ENCODE measurements at regions not wholly inside any gene's neighbourhood (a gene's known extent, or its start where the extent isn't known, plus 50 kb on each side); places are given as distances from the start of the nearest gene placed in this dataset.

DNA sequence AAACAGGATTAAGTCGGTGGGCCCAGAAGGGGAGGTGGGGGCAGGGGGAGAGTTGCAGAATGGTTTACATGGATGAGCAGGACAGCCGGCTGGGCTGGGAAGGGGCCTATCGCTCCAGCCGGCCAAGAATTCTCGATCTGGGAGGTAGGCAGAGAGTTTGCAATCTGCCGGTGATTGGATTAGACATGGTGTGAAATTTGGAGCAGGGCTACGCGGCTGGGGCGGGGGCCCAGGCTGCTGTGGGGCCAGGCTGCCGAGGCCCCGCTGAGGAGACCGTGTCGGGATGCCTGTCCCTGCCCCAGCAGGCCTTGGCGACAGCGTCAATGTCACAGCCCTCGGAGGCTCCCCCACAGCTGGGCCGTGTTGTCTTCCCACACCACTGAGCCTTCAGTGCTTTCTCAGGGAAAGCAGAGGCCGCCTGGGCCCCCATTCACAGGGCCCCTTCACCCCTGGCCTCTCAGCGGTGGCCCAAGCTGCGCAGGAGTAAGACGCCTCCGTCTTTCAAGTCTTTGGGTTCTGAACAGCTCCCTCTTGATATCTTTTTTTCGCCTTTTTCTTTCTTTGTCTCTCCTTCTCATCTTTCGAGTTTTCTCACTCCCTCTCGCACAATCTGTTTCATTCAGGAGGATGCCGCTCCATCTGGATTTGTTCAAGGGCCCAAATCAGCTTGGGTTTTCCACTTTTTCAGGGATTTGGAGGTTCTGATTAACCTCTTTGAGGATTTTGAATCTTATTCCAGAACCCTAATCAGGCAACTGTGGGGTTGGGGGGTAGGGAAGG, 117.5 kb upstream of the PARP11 start:
- DNase-seq: no peak

DNA sequence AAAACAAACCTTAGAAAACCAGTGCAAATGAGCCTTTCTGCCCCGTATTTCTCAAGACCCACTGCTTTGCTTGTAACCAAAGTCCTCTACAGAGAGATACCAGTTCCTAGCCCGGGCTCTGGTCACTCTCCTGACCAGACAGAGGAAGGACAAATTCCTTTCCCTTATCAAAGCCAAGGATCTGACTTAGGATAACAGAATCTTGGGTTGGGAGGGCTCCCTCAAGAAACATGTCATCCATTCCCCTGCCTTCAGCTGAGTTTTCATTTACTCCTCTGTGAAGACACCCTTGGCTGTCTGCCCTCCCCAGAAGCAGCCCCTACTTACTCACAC, 116.0 kb upstream of the PARP11 start:
- no peak for DNase-seq

DNA sequence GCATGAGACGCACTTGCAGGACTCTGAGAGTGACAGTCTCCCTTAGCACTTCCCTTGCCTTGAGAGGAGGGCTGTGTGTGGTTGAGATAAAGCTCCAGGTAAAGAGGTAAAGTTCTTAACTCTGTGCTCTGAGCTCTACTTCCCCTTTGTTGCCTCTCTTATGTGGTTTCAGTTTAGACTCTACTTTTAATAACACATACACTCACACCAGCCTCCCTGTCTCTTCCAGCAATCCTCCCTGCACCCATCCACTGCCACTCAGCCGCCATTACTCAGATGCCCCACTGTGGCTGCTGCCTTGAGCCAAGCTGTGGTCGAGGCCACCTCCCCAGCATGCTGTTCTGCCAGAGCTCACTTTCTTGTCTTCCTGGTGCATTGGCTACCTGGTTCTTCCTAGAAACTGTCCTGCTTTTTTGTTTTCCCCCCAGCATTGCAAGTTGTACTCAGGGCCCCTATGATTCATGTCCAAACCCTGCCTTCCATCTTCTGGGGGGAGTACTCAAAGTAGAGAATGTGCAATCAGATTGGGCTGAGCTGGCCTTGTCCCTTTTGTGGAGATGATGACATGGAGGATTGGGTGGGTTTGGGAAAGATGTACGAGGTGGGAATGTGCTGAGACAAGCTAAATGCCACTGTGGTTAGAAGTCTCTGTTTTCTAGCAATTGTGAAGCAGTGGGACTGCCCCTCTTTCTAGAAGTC, 115.5 kb upstream of the PARP11 start:
- no peak for DNase-seq

DNA sequence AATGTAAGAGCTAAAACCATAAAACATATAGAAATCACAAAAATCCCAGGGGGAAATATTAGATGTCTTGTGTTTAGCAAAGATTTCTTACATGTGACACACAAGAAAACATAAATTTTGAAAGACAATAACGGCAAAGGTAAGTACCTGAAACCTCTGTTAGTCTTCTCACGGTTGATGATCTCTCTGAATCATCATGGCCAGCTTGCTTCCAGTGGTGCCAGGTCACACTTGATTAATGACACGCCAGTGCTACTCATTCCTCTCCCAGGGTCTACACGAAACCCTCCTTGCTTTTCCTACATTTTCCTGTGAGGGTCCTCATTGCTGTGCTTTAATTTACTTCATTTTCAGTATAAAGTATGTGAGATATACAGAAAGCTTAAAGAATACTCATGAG, 114.4 kb upstream of the PARP11 start:
- no peak for DNase-seq

DNA sequence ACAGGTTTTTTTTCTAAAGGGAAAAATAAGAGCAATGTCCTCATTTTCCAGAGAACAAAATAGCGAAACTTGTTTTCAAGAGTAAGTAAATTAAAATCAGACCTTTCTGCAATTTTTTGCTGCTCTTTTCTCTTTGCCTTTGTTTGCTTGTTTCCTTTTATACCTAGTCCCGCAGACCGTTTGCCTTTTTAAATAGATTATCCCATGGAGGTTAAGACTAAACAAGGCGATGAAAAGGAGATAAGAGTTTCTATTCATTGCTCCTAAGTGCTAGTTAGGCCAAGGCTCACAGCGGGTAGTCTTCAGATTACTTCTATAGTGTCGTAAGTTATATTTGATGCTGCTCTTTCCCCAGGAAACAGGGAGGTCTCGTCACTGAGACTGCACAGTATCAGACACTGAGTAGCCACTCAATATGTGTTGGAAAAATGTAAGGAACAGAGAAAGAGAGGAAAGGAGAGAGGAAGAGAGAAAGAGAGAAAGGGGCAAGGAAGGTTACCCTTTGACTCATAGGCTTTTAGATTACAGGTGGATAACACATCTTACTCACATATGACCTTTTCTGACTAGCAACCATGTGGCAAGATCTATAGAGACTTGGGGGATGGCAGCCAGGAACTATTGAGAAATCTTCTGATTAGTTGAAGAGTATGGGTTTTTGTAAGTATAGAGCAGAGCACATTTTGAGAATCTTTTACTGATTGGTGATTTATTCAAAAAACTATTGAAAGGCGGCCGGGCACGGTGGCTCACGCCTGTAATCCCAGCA, 107.5 kb upstream of the PARP11 start:
- no peak for DNase-seq

DNA sequence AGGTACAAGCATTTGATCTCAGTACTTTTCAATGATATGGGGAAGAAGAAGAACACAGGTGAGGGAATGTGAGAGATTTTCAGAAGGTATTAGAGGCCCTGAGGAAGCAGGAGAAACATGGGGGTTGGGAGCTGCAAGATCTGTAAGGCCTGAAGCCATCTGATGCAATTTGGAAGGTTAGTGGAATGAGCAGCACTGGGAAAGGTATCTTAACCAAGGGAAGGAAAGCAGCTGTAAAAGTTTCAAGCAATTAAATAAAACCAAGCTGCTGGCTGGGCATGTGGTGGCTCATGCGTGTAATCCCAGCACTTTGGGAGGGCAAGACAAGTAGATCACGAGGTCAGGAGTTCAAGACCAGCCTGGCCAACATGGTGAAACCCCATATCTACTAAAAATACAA, 104.4 kb upstream of the PARP11 start:
- DNase-seq: no peak

DNA sequence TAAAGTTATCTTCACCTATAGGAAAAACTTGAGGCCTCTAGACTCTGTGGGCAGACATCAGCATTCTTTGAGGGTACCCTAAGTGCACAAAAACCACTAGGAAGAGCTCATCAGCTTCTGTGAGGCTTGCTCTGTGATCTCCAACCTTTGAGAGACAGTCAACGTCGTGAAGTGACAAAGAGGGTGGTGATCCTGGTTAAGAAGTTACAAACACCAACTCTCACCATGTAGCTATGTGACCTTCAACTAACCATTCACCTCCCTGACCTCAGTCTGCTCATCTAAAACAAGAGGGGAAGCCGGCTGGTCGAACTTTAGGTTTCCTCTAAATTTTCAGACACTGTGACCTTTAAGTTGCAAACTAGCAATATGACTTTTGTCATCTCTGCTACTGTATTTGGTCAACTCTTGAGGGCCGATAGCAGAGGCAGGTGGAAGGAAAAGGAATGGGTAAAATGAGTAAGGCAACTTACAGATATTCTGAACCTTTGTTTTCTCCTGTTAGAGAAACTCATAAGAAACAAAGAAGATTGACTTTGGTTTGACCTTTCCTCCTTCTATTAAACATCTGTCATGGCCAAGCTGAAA, 103.2 kb upstream of the PARP11 start:
- DNase-seq: no peak

DNA sequence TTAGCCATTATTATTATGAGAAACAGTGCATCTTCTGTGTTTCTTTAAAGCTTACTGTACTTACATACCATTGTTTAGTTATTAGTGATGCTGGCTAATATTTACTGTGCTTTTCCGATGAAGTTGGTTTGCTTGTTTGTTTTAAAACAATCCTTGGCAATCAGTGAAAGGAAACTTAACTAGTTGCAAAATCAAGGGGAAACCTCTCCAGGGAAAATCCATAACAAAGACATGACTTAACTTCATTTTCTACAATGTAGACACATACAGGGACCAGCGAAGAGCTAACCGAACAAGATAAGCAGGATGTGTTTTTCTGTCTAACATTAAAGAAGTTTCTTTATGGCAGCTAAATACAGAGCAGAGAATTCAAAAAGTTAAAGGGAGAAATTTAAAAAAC, 102.5 kb upstream of the PARP11 start:
- no peak for DNase-seq

DNA sequence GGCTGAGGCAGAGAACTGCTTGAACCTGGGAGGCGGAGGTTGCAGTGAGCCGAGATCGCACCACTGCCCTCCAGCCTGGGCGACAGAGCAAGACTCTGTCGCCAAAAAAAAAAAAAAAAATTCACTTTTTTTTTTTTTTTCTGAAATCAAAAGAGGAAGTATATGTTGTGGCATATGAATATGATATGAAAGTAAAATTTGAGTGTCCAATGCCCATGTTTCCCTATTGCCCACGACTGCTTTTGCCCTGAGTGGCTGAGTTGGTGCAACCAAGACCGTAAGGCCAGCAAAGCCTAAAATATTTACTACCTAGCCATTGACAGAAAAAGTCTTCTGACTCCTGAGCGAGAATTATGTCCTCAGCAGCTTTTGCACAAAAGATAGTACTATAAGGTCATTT, 101.7 kb upstream of the PARP11 start:
- peak; percentile 26 to 40 for DNase-seq

DNA sequence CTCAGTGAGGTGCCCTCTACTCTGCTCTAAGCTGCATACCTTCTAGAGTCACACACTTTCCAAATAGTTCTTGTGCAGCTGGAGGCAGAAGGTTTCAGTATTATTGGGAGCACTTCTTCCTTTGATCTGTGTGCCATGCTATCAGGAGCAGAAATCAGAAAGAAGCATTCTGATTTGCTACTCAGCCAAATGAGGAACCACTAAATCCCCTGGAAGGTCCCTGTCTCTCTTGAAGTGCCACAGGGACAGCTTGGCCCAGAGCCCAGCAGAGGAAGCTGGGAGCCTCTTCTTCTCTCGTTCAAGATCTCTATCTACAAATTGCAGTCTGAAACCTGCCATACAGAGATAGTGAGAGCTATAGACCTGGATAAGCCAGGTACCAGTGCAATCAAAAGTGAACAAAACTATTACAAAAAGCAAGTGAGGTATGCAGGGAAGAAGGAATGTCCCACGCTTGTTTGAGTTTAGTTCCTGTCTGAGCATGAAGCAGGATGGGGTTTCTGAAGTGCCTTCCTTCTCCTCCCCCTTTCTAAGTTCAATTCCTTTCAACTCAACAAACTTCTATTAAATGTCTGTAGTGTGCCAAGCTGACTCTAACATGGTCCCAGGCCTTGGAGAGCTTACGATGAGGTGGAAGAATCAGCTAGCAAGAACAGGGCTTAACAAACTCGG, 100.9 kb upstream of the PARP11 start:
- peak; percentile 36 to 51 for DNase-seq

DNA sequence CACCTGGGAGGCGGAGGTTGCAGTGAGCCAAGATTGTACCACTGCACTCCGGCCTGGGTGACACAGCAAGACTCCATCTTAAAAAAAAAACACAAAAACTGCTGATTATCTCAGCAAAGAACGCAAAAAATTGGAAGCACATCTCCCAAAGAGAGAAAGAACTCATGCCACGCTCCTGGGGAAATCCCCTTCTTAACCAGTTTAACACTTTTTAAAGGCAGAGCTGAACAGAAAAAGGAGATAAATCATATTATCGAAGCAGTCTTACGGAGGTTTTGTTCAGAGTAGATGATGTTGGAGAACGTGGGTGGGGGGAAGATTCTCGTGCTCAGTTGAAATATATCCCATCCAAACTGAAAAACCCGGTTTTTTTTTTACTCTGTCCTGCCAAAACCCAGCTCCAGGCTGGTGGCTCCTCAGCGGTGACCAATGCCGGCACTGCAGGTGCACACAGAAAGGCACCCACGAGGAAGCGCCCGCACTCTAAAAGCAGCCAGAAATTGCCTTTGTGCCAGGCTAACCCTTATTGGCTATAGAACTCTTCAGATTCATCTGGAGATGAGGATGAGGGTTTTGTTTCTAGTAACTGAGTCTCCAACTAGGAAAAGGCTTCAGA, 100.2 kb upstream of the PARP11 start:
- no peak for DNase-seq

DNA sequence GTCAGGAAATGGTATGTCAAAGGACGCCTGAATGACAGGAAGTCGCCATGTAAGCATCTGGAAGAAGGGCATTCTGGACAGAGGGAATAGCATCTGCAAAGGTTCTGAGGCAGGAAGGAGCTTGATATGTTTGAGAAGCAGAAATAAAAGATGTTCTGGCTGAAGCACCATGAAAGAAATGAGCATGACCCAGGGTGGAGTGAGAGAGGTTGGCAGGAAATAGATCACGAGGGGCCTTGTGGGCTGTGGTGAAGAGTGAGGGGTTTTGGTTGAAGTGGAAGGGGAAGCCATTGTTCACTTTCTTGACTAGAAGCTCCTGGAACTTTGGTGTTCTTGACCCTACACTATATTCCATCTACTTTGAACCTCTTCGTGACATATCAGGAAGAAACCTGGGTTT, 99.4 kb upstream of the PARP11 start:
- DNase-seq: no peak

DNA sequence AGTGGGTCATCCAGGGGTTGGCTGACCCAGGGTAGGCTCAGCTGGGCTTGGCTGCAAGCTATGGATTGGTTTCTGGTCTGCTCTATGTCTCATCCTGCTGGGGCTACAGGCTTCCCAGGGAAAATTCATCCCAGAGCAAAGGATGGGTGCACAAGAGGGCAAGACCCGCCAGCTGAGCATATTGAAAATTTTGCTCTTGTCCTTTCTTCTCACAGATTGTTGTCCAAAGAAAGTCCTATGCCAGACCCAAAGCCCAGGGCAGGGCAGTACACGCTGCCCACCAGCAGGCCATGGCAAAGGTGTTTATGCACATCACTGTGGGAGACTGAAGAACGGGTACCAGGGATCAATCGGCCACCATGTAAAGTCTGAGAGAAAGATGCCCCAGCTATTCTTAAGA, 95.3 kb upstream of the PARP11 start:
- no peak for DNase-seq

DNA sequence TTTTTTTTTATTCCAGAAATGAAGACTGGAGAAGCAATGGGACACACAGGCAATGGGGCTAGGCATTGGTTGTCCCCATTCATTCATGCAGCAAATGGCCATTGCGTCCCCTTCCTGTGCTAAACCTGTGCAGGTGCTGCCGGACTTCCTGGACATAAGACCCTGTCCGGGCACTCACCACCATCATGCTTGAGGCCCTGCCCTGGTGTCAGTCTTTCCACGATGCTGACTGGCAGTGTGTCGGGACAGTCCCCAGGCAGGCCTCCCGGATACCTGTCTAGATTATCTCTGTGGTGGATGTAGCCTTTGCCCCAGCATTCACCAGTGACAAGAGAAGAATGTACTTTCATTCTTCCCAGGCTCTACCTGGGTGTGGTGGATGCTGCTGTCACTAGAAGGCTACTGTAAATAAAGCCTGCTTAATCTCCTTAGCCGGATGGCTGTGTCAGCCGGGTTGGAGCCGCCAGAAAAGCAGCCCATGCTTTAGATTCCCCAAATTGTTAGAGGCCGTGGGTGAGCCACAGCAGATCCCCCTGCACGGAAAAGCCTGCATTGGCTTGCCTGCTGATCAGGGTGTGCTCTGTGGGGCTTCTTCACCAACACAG, 94.5 kb upstream of the PARP11 start:
- DNase-seq: no peak

DNA sequence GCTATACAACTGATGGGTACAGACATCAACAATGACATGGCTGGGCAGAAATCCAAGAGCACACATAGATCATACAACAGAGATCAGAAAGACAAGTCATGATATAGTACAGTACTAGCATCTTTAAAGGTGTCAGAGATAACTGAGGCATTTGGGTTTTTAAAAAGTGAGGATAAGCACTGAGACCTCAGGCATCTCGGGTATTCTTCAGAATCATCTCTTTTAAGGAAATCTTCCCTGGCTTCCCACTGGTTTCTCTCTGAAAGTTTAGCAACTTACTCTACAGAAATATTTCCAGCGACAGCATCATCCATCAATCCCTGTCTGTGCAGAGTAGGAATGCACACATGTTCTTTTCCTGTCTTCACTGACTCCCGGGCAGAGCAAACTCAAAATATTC, 93.2 kb upstream of the PARP11 start:
- DNase-seq: no peak

DNA sequence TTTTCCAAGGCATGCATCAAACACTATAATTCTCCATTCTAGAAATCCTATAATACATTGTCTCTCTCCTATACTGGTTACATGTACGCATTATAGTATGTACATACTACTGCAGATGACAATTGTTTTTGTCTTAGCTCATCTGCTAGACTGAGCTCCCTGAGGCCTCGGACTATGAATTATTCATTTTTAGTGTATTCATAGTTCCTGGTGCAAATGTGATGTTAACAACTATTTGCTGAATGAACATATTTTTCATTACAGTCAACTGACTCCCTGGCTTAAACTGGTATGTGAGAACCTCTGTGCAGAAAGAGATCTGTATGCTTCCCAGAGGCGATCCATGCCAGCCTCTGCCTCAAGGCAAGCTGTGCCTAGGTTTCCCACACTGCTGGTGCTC, 91.8 kb upstream of the PARP11 start:
- no peak for DNase-seq

DNA sequence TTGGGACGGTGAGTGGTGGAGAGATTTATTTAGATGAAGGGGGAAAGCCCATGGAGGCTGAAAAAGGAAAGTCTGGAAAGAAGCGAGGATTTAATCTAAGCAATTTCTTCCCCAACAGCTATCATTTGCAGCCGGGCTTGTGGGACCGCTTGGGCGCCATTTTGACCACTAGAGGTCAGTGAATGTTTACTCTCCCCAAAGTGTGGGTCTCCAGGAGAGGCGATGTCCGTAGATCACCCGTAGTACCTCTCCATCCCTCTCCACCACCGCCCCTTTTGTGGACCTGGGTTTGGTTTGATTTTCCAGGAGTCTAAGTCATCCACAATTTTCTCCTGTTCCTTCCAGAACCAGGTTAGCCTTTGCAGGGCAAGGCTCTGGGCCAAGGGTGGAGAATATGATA, 91.2 kb upstream of the PARP11 start:
- DNase-seq: peak; percentile 4 to 14

DNA sequence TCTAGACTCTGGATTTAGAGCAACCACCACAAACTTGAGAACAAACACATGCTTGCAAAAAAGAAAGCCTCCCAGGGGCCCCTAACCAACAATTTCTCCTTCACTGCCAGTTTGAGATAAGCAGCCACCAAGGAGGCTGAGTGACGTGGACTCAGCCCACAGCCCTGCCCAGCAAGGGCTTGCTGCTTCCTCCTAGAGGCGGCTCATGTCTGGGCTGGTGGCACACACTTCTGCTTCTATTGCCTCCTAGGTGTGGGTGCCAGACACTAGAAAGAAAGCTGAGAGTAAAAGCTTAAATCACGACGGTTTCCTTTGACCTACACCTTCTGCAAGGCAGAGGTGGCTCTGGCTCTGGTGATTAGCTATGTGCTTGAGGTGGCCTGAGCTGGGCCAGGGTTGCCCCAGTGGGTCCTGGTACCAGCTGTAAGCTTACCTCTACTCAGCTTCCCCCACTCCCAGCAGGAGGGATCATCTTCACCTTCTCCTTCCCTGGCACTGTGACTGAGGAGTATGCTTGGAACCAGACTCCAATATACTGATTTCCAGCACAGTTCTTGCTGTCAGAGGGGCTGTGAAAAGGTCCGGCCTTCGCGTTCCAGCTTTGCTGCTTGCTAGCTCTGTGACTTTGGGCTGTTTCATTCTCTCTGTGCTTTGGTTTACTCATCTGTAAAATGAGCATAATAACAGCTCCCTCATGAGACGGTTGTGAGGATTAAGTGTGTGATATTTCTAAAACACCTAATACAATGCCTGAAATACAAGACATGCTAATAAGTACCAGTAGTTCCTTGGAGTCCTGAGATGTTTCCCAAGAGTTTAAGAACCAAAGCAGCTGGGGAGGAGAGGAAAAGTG, 89.7 kb upstream of the PARP11 start:
- DNase-seq: peak; percentile 76 to 88

DNA sequence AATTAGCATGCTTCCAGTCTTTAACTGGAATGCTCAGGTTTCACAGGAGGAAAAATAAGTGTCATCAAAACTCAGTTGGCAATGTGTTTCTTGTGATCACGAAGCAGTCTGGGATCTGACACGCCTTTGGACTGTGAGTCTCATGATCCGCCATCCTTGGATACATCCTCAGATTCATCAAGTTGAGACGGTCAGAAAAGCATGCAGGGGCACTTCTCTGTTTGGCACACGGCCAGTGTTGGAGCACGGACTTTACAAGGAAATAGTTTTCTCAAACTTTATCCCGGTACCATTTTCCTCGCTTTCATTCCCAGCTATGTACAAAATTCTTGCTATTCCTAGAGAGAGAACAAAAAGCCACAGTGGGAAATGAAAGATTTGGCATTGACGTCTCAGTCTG, 88.4 kb upstream of the PARP11 start:
- DNase-seq: no peak

DNA sequence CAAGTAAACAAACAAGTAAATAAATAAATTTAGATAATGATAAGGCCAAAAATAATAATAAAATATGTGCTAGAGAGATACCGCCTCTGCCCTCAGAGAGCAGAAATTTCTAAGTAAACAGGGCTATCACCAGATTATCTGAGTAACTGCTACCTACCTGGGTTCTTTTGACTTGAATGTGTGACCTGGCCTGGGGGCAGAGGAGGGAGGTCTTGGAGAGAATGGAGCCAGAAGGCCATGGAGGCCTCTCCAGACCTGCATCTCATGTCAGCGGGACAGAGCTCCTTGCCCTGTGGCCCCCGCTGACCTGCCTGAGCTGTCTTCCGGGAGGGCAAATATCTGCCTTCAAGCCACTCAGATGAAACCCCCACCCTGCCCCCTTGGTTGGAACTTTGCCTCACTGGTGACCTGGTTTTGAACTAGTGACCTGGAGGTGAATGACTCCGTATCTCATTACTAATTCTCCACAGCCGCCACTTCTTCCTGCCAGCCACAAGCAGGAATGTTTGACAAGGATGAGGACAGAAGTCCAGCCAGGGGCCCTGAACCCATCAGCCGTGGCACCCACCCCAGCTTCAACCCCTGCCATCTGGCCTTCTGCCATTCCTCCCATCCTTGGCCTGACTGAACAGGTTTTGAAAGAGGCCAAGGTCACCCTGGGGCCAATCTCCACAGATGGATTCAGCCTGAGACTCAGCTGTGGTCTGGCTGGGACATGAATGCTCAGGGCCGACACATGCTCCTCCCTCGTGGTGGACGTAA, 86.8 kb upstream of the PARP11 start:
- DNase-seq: no peak
